ENCODE measurements at regions not wholly inside any gene's neighbourhood (a gene's known extent, or its start where the extent isn't known, plus 50 kb on each side); places are given as distances from the start of the nearest gene placed in this dataset.

DNA sequence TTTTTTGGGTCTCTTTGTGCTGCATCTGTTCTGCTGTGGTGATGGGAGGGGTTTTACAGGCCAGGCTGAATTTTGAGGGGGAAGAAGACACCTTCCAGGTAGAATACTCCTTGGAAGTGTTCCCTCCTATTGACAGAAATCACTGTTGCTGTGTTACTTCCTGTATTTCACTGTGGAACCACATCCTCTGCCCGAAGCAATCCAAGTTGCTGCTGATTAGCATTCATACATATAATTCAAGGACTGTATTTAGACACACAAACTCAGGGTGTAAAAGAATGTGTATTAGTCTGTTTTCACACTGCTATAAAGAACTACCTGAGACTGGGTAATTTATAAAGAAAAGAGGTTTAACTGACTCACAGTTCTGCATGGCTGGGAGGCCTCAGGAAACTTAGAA is 50.6 kb upstream of the TMEM244 start:
- DNase-seq (ENCODE audit: low read depth) = no peak

All from amniotic epithelial cell (primary cell).